Uterus (tissue), 3 donors: ENCODE measurements at regions not wholly inside any gene's neighbourhood (a gene's known extent, or its start where the extent isn't known, plus 50 kb on each side); places are given as distances from the start of the nearest gene placed in this dataset.

Source experiments
- DNase-seq, 2 donors: peaks; one replicate each; pipeline ENCODE4 v3.0.0-alpha.2; 2019 to 2020
- H3K27ac ChIP-seq, 2 donors: fragments of 200-600 bp; sonication (generic); 1 replicate in 1 of 2; 2 replicates in 1 of 2; pipeline ENCODE4 v1.5.1; 2016 to 2018
- H3K27me3 ChIP-seq, 2 donors: fragments of 200-600 bp; sonication (generic); one replicate each; pipeline ENCODE4 v1.5.1; 2018 to 2019; ENCODE audit warnings: control low read depth in 1 of 2
- H3K36me3 ChIP-seq, 2 donors: fragments of 200-600 bp; sonication (generic); one replicate each; pipeline ENCODE4 v1.5.1; 2019; ENCODE audit warnings: control low read depth in 1 of 2
- H3K4me1 ChIP-seq, 2 donors: fragments of 200-600 bp; sonication (generic); one replicate each; pipeline ENCODE4 v1.5.1; 2018 to 2019; ENCODE audit warnings: control low read depth in 1 of 2
- H3K4me3 ChIP-seq, 2 donors: fragments of 200-600 bp; sonication (generic); 1 replicate in 1 of 2; 2 replicates in 1 of 2; pipeline ENCODE4 v1.5.1; 2018 to 2019; ENCODE audit warnings: mild to moderate bottlenecking in 1 of 2
- H3K9me3 ChIP-seq, 2 donors: fragments of 200-600 bp; sonication (generic); one replicate each; pipeline ENCODE4 v1.5.1; 2019; ENCODE audit warnings: control low read depth in 1 of 2
- POLR2A ChIP-seq, 2 donors: fragments of 450-650 bp; IDR thresholded peaks; one replicate each; pipeline ENCODE4 v1.6.1; 2016; ENCODE audit warnings: antibody characterized with exemption in 2 of 2, mild to moderate bottlenecking in 1 of 2, moderate library complexity in 1 of 2
- intact Hi-C: fragments of 100-400 bp; cut with DNase I; formaldehyde crosslinking; loops from one replicate; pipeline ENCODE4 v1.15.1; 2023; ENCODE audit warnings: low total_unique reads
- TF ChIP-seq, protein P1 (sequence below), 4 experiments: fragments of 200-600 bp in 2 of 4; fragments of 450-650 bp in 2 of 4; sonication (generic) in 2 of 4; IDR thresholded peaks; one replicate each; pipeline ENCODE4 v1.5.1; 2016 to 2019; ENCODE audit warnings: antibody characterized with exemption in 4 of 4, mild to moderate bottlenecking in 2 of 4, moderate library complexity in 1 of 4
- donor health status: DM: yes; HTN: yes; CAD: no.

DNA sequence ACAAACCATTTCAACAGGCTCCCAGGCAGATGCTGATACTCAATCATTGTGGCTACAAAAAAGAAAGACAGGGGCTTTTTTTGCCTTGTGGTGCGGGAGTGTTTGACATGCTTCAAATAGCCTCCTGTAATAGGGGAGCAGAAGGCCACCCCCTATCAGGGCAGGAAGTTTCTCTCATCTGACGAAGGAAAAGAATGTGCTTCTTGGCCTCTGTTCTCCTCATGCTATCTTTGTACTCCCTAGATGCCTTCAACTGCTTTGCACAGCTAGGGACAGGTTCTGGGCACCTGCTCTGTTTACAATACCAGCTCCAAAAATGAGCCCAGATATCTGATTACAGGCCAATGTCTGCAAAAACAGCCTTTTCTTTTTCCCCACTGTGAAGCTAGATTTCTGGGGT, 391.1 kb downstream of the STIM2 start:
- Histone ChIP-seq H3K36me3 (no peaks in the 10 kb centered on the region), H3K27ac (no peak overlapping the region), H3K4me1 (no peaks in the 10 kb centered on the region), H3K27me3 (no peaks in the 10 kb centered on the region), H3K9me3 (no peaks in the 10 kb centered on the region), H3K4me3 (no peak overlapping the region)
- TF ChIP-seq, protein P1, sequence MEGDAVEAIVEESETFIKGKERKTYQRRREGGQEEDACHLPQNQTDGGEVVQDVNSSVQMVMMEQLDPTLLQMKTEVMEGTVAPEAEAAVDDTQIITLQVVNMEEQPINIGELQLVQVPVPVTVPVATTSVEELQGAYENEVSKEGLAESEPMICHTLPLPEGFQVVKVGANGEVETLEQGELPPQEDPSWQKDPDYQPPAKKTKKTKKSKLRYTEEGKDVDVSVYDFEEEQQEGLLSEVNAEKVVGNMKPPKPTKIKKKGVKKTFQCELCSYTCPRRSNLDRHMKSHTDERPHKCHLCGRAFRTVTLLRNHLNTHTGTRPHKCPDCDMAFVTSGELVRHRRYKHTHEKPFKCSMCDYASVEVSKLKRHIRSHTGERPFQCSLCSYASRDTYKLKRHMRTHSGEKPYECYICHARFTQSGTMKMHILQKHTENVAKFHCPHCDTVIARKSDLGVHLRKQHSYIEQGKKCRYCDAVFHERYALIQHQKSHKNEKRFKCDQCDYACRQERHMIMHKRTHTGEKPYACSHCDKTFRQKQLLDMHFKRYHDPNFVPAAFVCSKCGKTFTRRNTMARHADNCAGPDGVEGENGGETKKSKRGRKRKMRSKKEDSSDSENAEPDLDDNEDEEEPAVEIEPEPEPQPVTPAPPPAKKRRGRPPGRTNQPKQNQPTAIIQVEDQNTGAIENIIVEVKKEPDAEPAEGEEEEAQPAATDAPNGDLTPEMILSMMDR (IDR thresholded peaks at IDR 0.05): no peak
- no peak for TF ChIP-seq POLR2A (IDR thresholded peaks at IDR 0.05)
- DNase-seq: no peak
- intact Hi-C loops: no loop called here

DNA sequence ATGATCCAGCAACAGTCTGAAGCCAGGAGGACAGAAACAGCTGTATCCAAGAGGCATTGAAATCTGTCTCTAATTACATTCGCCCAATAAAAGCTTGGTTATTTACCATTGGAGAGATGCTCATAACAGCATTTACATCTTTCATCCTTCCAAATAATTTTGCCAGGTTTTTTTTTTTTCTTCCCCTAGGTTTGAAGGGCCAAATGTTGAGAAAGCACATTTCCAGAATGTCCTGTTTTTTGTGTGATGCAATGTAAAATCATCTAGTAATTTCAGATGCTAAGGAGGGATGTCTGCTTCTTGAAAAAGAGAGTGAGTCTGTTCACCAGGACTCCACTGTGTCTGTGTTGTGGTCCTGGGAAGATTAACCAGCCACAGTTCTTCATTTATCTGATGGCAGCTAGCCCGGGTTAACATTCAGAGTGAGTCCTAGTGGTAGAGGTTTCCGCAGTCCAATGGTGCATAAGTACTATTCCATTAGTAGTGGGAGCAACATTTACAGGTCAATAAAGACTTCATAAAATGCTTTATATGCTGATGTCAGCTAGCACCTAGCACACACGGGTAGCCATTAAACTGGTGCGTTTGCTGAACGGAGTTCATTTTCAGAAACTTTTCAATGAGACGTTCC, 406.8 kb downstream of the STIM2 start:
- no peak overlapping the region for H3K27ac ChIP-seq
- DNase-seq: no peak
- H3K36me3 ChIP-seq: no peaks in the 10 kb centered on the region
- no peaks in the 10 kb centered on the region for H3K4me1 ChIP-seq
- H3K9me3 ChIP-seq: no peaks in the 10 kb centered on the region
- TF ChIP-seq POLR2A (IDR thresholded peaks at IDR 0.05): no peak
- TF ChIP-seq, protein P1 (IDR thresholded peaks at IDR 0.05): no peak
- H3K27me3 ChIP-seq: no peaks in the 10 kb centered on the region
- H3K4me3 ChIP-seq: no peak overlapping the region
- intact Hi-C loops: no loop called here

DNA sequence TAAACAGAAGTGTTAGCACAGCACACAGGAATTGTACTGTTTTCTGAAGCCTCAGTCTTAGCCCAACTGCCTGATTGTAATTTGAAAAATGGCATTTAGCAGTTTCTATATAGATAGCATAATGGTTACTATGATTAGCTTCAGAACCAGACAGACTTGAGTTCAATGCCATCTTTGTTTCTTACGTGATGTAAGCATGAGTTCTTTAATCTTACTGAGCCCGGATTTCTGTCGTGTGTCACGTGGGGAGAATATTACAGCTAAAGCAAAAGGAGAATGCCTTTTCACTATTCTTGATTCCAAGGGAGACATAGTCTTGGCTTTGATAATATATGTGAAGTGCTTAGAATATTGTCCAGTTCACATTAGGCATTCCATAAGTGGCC, 407.3 kb downstream of the STIM2 start:
- intact Hi-C loops: no loop called here
- no peak overlapping the region for H3K4me3 ChIP-seq
- H3K9me3 ChIP-seq: no peaks in the 10 kb centered on the region
- no peaks in the 10 kb centered on the region for H3K36me3 ChIP-seq
- no peaks in the 10 kb centered on the region for H3K4me1 ChIP-seq
- H3K27ac ChIP-seq: no peak overlapping the region
- TF ChIP-seq, protein P1 (IDR thresholded peaks at IDR 0.05): no peak
- no peak for TF ChIP-seq POLR2A (IDR thresholded peaks at IDR 0.05)
- DNase-seq: no peak
- H3K27me3 ChIP-seq: no peaks in the 10 kb centered on the region

DNA sequence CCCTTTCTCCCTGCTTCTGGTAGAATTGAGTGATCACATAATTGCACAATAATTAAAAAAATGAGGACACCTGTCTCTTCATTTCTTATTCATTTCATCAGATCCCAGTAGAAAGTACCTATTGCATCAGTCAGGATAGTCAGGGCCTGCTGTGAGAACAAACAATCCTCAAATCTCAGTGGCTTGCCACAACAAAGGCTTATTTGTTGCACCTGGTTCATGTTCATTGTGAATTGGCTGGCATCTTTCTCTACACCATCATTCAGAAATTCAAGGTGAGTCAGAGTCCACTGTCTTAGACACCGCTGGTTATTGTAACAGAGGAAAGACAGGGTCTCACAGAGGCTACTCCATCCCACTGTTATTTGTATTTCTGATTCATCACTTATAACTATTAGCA, 409.8 kb downstream of the STIM2 start:
- H3K27me3 ChIP-seq: no peaks in the 10 kb centered on the region
- H3K36me3 ChIP-seq: no peaks in the 10 kb centered on the region
- intact Hi-C loops: no loop called here
- TF ChIP-seq, protein P1 (IDR thresholded peaks at IDR 0.05): no peak
- no peak for TF ChIP-seq POLR2A (IDR thresholded peaks at IDR 0.05)
- no peak overlapping the region for H3K4me3 ChIP-seq
- no peak overlapping the region for H3K27ac ChIP-seq
- DNase-seq: no peak
- H3K9me3 ChIP-seq: no peaks in the 10 kb centered on the region
- H3K4me1 ChIP-seq: no peaks in the 10 kb centered on the region

DNA sequence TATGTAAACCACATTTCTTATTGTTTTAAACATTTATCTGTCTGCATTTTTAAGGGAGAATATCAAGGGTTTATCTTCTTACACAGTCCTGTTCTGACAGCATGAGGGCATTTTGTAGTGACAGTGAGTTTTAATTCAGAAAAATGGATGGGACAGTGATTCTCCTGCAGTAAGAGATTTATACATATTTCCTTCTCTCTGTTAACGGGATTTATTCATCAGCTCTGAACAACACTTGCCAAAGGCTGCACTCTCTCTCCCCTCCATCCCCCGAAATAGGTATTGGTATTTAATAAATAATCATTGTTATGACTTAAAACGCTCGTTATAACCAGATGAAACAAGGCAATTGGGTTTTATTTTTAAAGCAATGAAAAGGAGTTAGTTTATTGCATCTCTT, 410.9 kb downstream of the STIM2 start:
- Histone ChIP-seq H3K27ac (no peak overlapping the region), H3K36me3 (no peaks in the 10 kb centered on the region), H3K27me3 (no peaks in the 10 kb centered on the region), H3K9me3 (no peaks in the 10 kb centered on the region), H3K4me1 (no peaks in the 10 kb centered on the region), H3K4me3 (no peak overlapping the region)
- no peak for TF ChIP-seq POLR2A (IDR thresholded peaks at IDR 0.05)
- intact Hi-C loops: no loop called here
- DNase-seq: no peak

DNA sequence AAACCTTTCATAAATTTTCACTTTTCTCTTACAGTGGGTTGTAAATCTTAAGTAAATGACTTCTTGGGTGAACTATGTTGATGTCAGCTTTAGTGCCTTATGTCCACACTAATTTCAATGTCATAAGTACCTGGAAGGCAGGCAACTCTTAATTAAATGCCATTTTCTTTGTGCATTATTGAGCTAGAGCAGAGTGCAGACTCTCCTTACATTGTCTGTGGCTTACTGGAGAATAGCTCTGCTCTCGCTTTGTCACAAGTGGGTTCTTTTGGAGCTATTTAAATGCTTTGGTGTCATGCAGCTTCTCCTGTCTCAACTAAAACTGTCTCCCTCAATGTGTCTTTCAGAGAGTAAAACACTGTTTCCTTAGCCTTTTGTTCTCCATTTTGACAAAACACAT, 411.6 kb downstream of the STIM2 start:
- TF ChIP-seq, protein P1 (IDR thresholded peaks at IDR 0.05): no peak
- TF ChIP-seq POLR2A (IDR thresholded peaks at IDR 0.05): no peak
- intact Hi-C loops: no loop called here
- no peak overlapping the region for H3K4me3 ChIP-seq
- H3K27me3 ChIP-seq: no peaks in the 10 kb centered on the region
- no peak overlapping the region for H3K27ac ChIP-seq
- H3K36me3 ChIP-seq: no peaks in the 10 kb centered on the region
- no peak for DNase-seq
- H3K9me3 ChIP-seq: no peaks in the 10 kb centered on the region
- no peaks in the 10 kb centered on the region for H3K4me1 ChIP-seq
